Urinary bladder (tissue), 3 donors: ENCODE measurements at regions not wholly inside any gene's neighbourhood (a gene's known extent, or its start where the extent isn't known, plus 50 kb on each side); places are given as distances from the start of the nearest gene placed in this dataset.

Source experiments
- DNase-seq: peaks from one replicate; pipeline ENCODE4 v3.0.0-alpha.2; 2015; ENCODE audit errors: extremely low spot score
- H3K27ac ChIP-seq: one replicate; pipeline ENCODE4 v1.5.1; 2013; ENCODE audit warnings: low read depth, mild to moderate bottlenecking, moderate library complexity
- H3K36me3 ChIP-seq: one replicate; pipeline ENCODE4 v1.6.1; 2013; ENCODE audit warnings: mild to moderate bottlenecking, moderate library complexity; ENCODE audit not compliant: insufficient read depth
- H3K4me1 ChIP-seq: one replicate; pipeline ENCODE4 v1.6.1; 2013; ENCODE audit warnings: mild to moderate bottlenecking, moderate library complexity; ENCODE audit not compliant: insufficient read depth
- H3K4me3 ChIP-seq: one replicate; pipeline ENCODE4 v1.5.1; 2013; ENCODE audit warnings: low read depth, low read length
- WGBS: extraction: QIAGEN DNeasy Blood & Tissue Kit; methylation state at CpG from one replicate; pipeline ENCODE4 v1.1.7; 2013; 5-methylcytosine and 5-hydroxymethylcytosine counted together
- donor health status: healthy with polysubstance abuse.
- donor health status: healthy.

- Histone ChIP-seq H3K27ac (no peak overlapping the region), H3K4me1 (no peaks in the 10 kb centered on the region), H3K36me3 (no peaks in the 10 kb centered on the region), H3K4me3 (no peak overlapping the region)
- 81% methylated on average over 26 of the region's 26 CpGs for WGBS
- DNase-seq, result no peak
Measured at GRCh38 chr22:48639896-48640748, 1187.6 kb downstream of the BRD1 start.

- Histone ChIP-seq H3K27ac (no peak overlapping the region), H3K4me3 (no peak overlapping the region), H3K4me1 (no peaks in the 10 kb centered on the region), H3K36me3 (no peaks in the 10 kb centered on the region)
- 91% methylated on average over 19 of the region's 19 CpGs for WGBS
- no peak for DNase-seq
Measured at GRCh38 chr22:48639021-48639795, 1188.5 kb downstream of the BRD1 start.

DNA sequence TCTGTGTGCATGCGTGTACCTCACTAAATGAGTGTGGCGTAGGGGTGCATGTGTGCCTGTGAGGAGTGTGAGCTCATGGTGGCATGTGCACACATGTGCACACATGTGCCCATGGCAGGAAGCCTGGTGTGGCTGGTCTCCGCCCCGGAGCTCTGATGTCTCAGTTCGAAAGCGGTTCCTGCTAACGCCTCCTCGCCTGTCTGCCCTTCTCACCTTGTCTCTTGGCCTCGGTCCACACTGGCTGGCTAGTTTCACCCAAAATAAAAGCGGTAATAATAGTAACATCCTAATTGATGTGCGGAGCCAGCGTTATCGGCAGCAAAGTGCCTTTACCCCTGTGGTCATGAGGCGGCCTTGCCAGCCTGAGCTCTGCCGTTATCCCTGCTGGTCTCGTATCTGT is 1190.4 kb downstream of the BRD1 start:
- no peak for DNase-seq
- H3K27ac ChIP-seq, result no peak overlapping the region
- WGBS, result 94% methylated on average over 16 of the region's 16 CpGs
- H3K36me3 ChIP-seq, result no peaks in the 10 kb centered on the region
- H3K4me1 ChIP-seq, result no peaks in the 10 kb centered on the region
- H3K4me3 ChIP-seq, result no peak overlapping the region

DNA sequence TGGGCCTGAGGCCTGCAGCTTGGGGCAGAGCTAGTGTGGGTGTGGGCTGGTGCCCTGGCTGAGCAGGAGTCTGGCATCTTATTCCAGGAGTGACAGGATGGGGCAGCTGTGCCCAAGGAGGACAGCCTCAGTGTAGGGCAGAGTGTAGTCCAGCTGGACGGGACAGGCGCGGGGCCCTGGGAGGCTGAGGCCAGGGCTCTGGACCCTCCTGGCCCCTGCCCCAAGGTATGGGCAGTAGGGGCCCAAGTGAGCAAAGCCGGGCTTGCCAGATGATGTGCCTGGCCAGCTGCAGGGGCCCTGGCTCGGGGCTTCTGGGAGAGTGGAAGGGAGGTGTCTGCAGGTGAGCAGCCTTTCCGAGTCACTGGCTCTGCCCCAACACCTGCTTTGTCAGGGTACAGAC is 1190.9 kb downstream of the BRD1 start:
- 89% methylated on average over 6 of the region's 6 CpGs for WGBS
- no peak for DNase-seq
- Histone ChIP-seq H3K27ac (no peak overlapping the region), H3K36me3 (no peaks in the 10 kb centered on the region), H3K4me3 (no peak overlapping the region), H3K4me1 (no peaks in the 10 kb centered on the region)

DNA sequence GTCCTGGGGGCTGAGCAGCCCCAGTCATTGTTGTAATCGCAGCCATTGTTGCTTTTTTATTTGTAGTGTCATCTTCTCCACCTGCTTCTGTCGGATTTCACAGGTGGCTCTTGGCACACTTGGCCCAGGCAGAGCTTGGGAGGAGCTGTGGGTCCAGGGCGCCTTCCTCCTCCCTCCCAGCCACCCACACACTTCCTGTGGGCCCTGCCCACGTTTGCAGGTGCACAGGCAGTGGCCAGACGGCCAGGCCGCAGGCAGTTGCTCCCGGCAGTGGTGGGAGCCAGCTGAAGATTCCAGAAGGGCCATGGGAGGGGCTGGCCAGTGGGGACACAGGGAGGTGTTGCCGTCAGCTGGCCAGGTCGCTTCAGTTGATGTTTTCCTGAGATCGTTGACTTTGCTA is 1191.9 kb downstream of the BRD1 start:
- Histone ChIP-seq H3K27ac (no peak overlapping the region), H3K4me3 (no peak overlapping the region), H3K4me1 (no peaks in the 10 kb centered on the region), H3K36me3 (no peaks in the 10 kb centered on the region)
- 57% methylated on average over 10 of the region's 10 CpGs for WGBS
- DNase-seq, result no peak

- DNase-seq, result no peak
- Histone ChIP-seq H3K4me3 (no peak overlapping the region), H3K36me3 (no peaks in the 10 kb centered on the region), H3K27ac (no peak overlapping the region), H3K4me1 (no peaks in the 10 kb centered on the region)
- WGBS, result 93% methylated on average over 12 of the region's 12 CpGs
Measured at GRCh38 chr22:48635031-48635430, 1192.6 kb downstream of the BRD1 start.

DNA sequence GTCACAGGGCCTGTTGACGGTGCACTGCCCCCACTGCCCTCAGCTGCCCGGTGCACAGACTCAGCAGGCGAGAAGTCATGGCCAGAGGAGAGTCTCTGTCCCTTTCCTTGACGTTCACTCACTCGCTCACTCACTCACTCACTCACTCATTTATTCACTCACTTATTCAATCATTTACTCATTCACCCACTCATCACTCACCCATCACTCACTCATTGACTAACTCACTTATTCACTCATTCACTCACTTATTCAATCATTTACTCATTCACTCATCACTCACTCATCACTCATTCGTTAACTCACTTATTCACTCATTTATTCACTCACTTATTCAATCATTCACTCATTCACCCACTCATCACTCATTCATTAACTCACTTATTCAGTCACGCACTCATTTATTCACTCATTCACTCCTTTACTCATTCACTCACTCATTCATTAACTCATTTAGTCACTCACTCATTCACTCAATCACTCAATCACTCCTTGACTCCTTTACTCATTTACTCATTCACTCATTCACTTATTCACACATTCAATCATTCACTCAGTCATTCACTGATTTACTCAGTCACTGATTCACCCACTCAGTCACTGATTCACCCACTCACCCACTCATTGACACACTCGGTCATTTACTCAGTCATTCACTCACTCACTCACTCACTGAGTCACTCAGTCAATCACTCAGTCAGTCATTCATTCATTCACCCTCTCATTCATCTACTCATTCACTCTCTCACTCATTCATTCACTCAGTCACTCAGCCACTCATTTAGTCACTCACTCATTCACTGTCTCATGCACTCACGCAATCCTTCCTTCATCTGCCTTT is 1193.5 kb downstream of the BRD1 start:
- no peaks in the 10 kb centered on the region for H3K36me3 ChIP-seq
- H3K4me3 ChIP-seq, result no peak overlapping the region
- H3K4me1 ChIP-seq, result no peaks in the 10 kb centered on the region
- WGBS, result 87% methylated on average over 9 of the region's 9 CpGs
- DNase-seq, result no peak
- no peak overlapping the region for H3K27ac ChIP-seq

DNA sequence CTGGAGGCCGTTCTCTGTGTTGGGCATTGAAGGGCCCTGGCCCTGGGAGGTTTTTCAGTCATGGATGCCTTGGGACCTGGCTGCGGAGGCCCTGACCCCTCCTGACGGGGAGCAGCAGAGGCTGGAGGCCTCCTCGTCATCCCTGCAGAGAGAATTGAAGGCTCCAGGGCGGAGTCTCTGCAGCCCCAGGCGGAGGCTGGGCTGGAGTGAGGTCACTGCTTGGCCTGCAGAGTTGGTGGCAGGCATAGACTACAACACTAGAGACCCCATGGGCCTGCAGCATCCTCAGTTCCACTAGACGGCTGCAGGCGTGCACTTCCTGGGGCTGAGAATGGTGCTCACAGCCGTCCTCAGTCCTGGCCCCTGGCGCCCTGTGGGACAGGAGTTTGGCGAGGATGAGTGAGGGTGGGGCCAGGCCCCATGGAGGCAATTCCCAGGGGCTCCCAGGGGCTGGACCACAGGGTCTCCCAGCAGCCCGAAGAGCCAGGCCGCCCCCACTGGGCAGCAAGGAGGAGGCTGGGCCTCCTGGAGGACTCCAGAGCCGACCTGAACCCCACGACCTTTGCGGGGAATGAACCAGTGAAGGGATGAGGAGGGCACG is 1194.9 kb downstream of the BRD1 start:
- Histone ChIP-seq H3K36me3 (no peaks in the 10 kb centered on the region), H3K27ac (no peak overlapping the region), H3K4me1 (no peaks in the 10 kb centered on the region), H3K4me3 (no peak overlapping the region)
- DNase-seq, result no peak
- WGBS, result 73% methylated on average over 17 of the region's 17 CpGs

DNA sequence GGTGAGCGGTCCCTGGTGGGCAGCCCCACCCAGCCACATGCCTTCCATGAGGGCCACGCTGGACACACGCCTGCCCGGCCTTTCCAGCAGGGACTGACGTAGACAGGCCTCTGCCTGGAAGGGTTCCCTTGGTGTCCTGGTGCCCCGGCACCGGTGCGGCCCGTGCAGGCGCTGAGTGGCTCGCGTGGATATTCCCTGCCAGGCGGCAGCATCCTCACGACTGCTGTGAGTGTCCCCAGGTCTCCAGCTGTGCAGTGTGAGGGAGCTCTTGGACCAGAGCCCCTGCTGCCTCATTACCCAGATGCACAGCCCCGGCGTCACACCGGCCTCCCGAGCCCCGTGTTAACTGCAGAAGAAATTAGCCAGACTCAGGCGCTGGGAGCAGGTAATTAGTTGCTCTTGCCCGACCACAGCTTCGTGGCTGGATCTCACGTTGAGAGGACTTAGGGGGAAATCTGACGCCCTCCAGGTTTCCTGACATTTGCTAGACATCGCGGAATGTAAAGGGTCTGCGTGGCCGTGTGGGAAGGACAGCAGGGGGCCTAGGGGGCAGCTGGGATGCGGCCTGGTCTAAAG is 1196.3 kb downstream of the BRD1 start:
- DNase-seq, result no peak
- Histone ChIP-seq H3K4me3 (no peak overlapping the region), H3K36me3 (no peaks in the 10 kb centered on the region), H3K27ac (no peak overlapping the region), H3K4me1 (no peaks in the 10 kb centered on the region)
- WGBS, result 79% methylated on average over 29 of the region's 29 CpGs

DNA sequence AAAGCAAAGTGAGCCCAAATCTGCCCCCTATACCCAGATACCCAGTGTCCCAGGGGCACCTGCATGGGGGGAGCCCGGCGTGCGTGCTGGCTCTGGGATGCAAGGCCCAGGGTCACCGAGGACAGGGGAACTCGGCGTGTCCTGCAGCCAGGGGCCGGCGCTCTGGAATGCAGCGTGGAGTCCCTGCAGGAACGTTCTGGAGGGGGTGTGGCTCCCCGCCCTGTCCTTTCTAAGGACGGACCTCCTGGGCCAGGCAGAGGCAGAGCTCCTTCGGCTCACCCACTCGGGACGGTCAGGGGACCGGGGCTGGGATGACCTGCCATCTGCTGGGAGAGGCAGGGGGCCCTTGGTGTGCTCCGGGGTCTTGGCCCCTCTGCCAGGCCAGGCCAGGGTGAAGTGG is 1196.8 kb downstream of the BRD1 start:
- Histone ChIP-seq H3K27ac (no peak overlapping the region), H3K36me3 (no peaks in the 10 kb centered on the region), H3K4me3 (no peak overlapping the region), H3K4me1 (no peaks in the 10 kb centered on the region)
- WGBS, result 90% methylated on average over 17 of the region's 17 CpGs
- no peak for DNase-seq

DNA sequence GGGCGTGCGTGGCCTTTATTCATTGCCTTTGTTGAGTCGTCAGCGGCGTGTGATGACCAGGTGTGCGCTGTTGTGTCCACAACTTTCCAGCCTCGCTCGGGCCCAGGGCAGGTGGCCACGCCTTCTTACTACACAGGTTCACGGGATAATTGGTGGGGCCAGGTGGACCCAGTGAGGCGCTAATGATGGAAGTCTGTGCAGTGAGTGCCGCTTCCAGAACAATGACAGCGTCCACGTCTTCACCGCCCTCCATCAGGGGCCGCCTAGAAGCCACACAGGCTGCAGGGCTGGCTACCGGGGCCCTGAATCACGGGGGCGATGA is 1197.3 kb downstream of the BRD1 start:
- Histone ChIP-seq H3K4me1 (no peaks in the 10 kb centered on the region), H3K4me3 (no peak overlapping the region), H3K27ac (no peak overlapping the region), H3K36me3 (no peaks in the 10 kb centered on the region)
- DNase-seq, result no peak
- WGBS, result 88% methylated on average over 19 of the region's 19 CpGs

- no peaks in the 10 kb centered on the region for H3K4me1 ChIP-seq
- no peak overlapping the region for H3K4me3 ChIP-seq
- no peak for DNase-seq
- no peaks in the 10 kb centered on the region for H3K36me3 ChIP-seq
- no peak overlapping the region for H3K27ac ChIP-seq
- WGBS, result 86% methylated on average over 21 of the region's 21 CpGs
Measured at GRCh38 chr22:48629631-48630432, 1197.8 kb downstream of the BRD1 start.
